Hepatocyte (in vitro differentiated cells): ENCODE measurements at regions not wholly inside any gene's neighbourhood (a gene's known extent, or its start where the extent isn't known, plus 50 kb on each side); places are given as distances from the start of the nearest gene placed in this dataset.

Experiments
- CTCF ChIP-seq: fragments of 200-600 bp; sonication (generic); IDR thresholded peaks from 2 replicates; pipeline ENCODE4 v1.5.1; 2016; ENCODE audit warnings: antibody characterized with exemption, mild to moderate bottlenecking; ENCODE audit not compliant: poor library complexity
- EZH2 ChIP-seq: fragments of 200-600 bp; sonication (generic); IDR thresholded peaks from 2 replicates; pipeline ENCODE4 v1.6.1; 2016; ENCODE audit warnings: antibody characterized with exemption, mild to moderate bottlenecking, borderline replicate concordance

- TF ChIP-seq CTCF = no peak
- TF ChIP-seq EZH2 = no peak
Observed at GRCh38 chr5:1948663-1949191, 66.0 kb upstream of the IRX4 start.
